GM21619 (cell line): ENCODE measurements at regions not wholly inside any gene's neighbourhood (a gene's known extent, or its start where the extent isn't known, plus 50 kb on each side); places are given as distances from the start of the nearest gene placed in this dataset.

ENCODE experiments used
- ATAC-seq: cut with Tn5 transposase; IDR thresholded peaks from one replicate; pipeline ENCODE4 v1.9.1; 2021; ENCODE audit not compliant: unreplicated experiment

DNA sequence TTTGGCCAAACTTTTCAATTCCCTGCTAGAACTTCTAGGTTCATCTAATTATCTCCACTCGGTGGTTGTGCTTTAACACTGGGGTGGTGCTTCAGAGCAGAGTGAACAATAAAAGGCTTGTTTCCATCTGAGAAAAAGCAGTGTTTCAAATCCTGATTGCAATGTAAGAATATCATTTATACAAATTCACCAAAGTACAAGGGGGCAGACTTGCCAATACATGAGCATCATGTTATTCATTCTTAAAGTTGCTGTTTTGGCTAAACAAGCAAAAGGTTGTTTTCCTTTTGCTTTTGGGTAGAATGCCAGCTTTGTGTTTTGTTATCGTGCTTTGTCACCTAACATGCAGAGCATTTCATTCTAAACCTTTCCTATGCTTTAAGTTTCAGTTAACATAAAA, 78.5 kb upstream of the UBAC2 start:
- no peak for ATAC-seq

DNA sequence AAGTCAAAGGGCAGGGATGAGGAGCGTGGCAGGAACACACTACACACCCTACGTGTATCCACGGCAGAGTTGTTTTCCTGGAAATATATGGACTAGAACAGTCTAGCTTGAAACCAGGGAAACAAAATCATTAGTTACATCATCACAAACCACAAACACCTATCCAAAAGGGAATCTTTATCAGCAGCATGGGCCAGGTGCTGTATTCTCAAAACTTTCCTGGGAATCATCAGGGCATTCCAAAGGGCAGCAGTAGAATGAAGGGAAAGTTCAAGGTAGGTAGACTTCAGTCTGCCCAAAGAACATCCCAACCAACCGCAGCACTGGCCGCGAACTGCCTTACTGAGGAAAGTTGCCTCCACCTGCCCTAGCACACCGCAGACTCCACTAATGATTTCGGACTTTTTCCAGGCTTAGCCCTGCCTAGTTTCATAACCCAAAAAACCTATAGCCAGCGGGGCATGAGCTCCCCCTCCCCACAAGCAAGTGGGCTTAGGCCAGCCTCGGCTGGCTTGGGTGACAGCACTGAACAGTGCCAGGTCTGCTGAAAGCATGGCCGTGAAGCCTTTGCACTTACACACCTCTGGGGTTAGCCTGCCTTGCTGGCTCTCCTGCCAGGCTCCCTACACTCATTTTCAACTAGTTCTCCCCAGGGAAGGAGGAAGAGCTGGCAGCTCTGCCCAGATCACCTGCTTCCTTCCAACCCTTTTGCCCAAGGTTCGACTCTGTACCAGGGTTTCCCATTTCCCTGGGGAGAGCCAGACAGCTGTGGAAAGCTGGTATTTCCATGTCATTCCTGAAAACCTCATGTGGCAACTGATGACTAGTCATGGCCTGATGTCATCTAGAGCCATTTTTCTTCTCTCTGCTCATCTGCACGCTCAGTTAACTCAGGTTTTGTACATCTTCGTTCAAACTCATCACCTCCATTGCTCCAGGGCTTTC, 77.3 kb upstream of the UBAC2 start:
- ATAC-seq = no peak

DNA sequence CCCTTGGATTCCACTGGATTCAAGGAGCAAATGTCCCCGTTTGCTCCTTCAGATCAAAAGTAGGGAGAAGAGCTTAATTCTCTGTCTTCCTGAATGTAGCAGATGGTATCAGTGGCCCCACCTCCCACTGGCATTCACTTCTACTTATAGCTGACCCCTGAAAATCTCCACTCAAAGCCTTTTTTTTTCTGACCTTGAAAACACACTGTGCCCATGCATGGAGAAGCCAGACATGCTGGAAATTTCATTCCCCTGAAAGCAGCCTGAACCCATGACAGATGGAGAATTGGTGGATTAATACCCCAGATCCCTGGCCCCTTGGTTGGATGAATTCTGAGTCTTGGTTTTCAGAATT, 76.6 kb upstream of the UBAC2 start:
- no peak for ATAC-seq

DNA sequence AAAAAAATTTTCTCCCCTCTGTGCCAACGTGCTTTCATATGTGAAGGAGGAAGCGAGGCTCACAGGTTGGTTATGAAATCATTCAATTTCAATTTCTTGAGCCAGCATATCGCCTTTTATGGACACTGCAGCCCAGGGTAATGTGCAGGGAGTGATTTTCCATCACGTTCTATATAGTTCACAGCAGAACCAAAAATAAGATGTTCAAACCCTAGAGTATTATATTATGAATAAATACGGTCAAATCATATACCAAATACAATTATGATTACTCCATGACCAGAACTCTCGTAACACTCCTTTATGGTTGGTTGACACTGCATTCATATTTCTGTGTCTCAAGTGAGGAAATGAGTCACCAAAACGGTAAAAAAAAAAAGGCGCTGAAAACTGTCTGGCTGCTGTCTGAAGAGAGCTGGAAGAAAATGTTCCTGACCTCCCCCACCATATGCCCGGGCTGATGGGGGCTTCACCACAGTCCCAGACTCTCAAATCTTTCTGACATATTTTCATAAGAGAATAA, 75.8 kb upstream of the UBAC2 start:
- peak; percentile 83 for ATAC-seq

DNA sequence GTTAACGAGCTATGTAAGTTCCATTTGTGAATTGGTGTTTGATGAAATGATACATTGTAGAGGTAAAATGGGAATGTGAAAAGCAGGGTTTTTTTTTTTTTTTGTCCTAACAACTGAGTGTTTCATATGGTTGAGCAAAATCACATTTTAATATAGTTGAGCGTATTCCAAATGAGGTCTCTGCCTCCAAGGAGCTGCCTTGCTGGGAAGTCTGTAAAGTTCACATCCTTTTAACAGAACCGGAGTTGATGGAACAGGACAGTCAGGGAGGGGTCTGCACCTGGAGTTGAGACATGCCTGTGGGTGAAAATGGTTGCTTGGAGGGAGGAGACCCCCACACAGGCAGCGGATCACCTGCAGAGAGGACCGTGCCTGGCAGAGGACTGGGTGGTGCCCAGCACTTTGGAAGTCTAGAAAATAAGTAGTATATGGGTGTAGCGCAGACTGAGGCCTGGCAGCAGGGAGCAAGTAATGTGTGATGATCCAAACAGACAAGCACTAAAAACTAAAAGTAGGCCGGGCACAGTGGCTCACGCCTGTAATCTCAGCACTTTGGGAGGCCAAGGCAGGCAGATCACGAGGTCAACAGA, 75.2 kb upstream of the UBAC2 start:
- no peak for ATAC-seq

DNA sequence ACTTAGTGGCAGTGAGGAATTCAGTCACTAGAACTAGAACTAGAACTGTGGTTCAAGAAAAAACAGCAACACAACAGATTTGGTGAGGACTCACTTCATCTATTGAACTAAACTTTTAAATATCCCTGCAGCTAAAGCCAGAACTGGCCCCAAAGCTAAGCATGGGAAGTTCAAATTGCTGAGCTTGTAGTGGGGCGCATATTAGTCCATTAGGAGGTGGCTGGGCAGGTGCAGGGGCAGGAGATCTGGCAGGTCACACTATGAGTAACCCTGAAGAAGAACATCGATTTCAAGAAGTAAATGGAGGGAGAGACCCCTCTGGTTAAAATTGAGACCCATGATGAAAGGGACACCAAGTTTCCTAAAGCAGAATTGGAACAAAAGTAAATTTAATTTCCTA, 73.8 kb upstream of the UBAC2 start:
- ATAC-seq = no peak

DNA sequence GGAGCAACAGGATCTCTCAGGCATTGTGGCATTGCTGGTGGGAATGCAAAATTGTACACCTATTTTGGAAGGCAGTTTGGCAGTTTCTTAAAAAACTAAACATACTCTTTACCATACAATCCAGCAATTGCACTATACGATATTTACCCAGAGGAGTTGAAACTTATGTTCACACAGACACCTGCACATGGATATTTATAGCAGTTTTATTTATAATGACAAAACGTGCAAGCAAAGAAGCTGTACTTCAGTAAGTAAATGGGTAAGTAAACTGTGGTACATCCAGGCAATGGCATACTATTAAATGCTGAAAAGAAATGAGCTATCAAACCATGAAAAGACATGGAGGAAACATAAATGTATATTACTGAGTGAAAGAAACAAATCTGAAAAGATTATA, 71.6 kb upstream of the UBAC2 start:
- ATAC-seq = no peak

DNA sequence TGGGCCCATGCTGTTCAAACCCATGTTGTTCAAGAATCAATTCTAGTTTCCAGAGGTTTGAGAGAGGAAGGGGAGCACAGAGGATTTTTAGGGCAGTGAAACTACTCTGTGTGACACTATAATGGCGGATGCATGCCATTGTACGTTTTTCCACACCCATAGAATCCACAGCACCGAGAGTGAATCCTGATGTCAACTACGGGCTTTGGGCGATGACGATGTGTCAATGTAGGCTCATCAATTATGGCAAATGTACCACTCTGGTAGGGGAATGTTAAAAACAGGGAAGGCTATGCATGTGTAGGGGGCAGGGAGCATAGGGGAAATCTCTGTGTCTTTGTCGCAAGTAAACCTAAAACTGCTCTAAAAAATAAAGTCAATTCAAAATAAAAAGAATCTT, 70.7 kb upstream of the UBAC2 start:
- ATAC-seq = no peak

DNA sequence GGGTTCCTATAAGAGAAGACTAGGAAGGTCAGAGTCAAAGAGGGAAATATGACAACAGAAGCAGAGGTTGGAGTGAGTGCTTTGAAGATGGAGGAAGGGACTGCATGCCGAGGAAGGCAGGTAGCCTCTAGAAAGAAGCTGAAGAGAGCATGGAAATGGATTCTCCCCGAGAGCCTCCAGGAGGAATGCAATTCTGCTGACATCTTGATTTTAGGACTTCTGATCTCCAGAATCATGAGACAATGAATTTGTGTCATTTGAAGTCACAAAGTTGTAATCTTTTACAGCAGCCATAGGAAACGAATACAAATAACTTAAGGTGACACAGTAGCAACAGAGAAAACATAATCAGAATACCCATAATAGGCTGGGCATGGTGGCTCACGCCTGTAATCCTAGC, 69.2 kb upstream of the UBAC2 start:
- ATAC-seq = no peak

DNA sequence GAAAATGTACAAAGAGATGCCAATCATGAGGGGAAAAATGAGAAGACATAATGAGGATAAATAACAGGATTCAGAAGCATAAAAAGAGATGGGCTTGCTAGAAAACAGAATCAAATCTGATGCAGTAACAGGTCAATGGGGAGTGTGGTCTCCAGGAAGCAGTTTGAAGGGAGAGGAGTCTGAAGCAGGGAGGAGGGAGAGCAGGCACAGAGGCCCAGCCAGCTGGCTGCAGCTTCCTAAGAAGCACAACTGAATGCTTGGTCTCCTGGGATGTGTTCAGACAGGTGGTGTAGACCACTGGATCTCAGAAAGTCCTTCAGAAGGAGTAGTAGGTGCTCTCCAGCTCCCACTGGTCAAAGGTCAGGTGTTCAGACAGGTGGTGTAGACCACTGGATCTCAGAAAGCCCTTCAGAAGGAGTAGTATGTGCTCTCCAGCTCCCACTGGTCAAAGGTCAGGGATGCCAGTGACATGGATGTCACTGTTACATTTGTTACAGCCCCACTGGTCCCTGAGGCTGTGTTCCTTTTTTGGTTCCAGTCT, 68.3 kb upstream of the UBAC2 start:
- no peak for ATAC-seq

DNA sequence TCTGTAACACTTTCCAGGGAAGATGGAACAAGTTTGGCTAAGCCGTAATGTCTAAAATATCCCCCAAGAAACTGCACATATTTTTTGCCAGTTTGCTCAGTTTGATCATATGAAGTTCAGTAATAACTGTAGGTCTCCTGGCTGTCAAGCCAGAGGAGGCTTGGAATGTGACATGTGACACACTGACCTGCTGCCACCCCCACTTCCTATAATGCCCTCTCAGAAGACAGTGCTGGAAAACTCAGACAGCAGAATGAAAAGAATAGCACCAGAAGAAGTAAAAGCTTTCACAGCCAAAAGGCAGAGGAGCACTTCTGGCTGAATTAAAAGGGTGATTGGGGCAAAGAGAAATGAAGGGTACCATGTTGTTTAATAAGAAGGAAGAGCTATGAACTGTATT, 67.4 kb upstream of the UBAC2 start:
- no peak for ATAC-seq

DNA sequence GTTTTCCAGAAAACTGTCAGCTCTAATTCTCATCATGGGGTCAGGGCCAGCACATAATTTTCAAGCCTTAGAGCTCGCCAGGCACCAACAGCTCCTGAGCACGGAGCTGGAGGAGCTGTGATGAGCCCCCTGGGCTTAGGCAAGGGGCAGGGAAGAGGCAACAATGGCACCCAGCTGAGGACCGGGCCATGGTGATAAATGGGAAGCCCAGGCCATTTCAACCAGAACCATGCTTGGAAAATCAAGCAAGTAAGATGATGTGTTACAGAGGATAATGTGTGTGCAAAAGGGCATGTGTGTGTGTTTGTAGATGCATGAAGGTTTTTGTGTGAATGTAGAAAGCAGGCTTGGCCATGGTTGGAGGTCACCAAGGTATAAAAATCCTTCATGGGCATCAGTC, 66.8 kb upstream of the UBAC2 start:
- no peak for ATAC-seq

DNA sequence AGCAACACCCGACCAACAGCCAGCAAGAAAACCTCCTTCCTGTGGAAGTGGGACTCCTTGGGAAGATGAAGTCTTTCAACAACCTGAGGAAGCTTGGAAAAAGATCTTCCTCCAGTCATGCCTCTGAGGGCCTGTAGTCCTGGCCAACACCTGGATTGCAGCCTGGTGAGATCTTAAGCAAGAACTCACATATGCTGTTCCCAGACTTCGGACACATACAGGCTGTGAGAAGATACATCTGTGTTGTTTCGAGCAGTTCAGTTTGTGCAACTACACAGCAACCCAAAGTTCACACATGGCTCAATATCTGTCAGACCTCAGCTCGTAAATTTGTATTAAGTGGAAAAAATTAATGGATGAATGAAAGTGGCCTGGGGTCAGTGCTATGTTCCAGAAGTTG, 65.1 kb upstream of the UBAC2 start:
- ATAC-seq = no peak

DNA sequence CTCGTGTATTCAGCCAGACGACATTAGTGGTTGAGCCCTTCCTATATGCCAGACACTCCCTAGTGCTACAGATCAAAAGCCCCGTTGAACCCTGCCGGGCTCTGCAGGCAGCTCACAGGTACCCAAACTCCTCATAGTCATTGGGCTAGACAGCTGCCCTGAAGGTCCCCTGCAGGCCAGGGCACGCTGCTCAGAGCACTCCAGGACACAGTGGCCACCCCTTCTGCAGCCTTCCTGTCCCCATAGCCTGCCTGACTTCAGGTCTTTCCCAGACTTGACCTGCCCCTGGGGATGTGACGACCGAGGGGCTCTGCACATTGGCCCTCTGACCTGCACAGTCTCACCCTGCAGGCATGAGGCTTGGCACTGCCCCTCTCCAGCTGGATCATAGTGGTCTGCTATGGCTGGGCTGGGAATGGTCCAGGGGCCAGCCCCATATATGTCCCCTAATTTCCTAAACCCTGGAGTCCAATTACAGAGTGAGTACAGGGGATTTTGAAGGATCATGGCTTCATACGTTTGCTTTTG, 64.2 kb upstream of the UBAC2 start:
- no peak for ATAC-seq

DNA sequence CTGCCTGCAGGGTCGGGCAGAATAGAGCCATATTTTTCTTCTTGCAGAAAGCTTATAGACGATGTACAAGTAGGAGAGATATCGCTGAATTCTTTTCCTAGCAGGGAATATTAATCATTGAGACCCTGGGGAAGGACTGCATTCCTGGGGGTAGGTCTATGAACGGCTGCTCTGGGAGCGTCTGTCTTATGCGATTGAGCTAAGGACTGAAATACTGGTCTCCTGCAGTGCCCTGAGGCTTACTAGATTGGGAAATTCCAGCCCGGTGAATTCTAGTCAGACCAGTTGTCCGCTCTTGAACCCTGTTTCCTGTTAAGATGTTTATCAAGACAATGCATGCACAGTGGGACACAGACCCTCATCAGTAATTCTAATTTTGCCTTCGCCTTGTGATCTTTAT, 59.8 kb upstream of the UBAC2 start:
- no peak for ATAC-seq

DNA sequence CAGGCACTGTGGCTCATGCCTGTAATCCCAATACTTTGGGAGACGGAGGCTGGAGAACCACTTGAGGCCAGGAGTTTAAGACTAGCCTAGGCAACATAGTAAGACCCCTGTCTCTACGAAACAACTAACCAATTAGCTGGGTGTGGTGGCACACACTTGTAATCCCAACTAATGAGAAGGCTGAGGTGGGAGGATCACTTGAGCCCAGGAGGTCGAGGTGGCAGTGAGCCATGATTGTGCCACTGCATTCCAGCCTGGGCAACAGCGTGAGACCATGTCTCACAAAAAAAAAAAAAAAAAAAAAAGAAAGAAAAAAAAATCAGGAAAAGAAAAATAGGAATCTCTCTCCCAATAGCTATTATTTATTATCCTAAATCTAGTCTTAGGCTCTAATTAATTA, 56.8 kb upstream of the UBAC2 start:
- ATAC-seq = no peak

DNA sequence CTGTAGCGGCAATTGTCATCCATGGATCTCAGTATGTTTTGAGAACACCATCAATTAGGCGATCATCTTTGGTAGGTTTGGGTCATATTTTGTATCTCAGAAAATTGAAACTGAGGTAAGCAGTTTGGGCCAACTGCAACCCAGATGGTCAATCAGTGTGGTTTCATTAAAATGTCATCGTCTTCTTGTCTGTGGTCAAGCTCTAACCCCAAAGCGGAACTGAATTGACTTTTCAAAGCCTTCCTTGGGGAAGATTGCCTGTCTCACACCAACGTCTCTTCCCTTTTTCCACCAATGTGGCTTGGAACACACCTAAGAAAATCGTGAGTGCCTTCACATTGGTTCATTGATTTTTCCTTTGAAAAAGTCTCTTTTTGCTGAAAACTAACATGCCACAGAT, 56.3 kb upstream of the UBAC2 start:
- ATAC-seq = peak; percentile 66

DNA sequence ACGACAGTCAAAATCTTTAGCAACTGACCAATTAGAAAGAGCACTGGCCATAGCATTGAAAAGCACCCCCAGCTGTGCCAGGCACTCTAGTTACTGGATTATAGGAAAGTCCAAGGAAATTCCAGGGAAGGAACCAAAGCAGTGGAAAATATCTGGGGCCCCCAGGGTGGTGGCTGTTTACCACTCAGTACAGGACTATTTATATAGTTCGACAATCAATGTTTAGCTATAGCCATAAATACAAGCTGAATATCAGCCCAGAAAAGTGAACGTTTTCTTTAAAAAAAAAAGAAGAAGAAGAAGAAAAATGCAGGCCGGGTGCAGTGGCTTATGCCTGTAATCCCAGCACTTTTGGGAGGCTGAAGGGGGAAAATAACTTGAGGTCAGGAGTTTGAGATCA, 55.2 kb upstream of the UBAC2 start:
- no peak for ATAC-seq

DNA sequence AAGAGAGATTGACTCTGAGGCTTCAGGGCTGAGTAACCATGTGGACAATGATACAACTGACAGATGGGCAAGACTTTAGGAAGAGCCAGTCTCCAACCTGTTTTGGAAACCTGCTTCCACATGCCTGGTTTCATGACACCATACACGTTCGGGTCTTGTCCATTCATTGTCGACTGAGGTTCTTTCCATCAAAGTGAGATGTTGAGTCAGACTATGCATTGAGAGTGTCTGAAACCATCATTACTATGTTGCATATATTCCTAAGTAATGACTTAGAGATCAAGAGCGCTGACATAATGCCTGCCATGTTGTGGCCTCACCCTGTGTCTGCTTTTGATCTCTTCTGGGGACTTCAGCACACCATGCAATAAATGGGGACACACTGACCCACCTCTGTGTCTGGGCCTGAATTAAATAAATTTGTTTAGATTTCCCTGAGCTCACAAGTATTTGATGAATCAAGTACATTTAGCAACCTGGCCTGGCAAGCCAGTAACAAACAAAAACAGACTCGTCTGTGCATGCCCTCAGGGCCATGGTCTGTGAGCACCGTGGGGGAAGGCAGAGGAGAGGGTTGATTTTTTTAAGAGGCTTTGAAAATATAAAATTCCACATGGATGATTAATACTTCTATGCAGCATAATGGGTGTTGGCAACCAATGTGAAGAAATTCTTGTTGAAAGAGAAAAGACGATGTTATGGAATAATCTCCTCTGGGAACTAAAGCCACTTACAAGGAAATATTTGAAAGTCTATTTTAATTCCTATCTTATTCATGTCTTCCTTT, 49.9 kb upstream of the UBAC2 start:
- no peak for ATAC-seq
